Breast epithelium (tissue), 3 donors: ENCODE measurements at regions not wholly inside any gene's neighbourhood (a gene's known extent, or its start where the extent isn't known, plus 50 kb on each side); places are given as distances from the start of the nearest gene placed in this dataset.

Experiments used
- CTCF ChIP-seq, 3 donors: fragments of 450-650 bp; IDR thresholded peaks; one replicate each; pipeline ENCODE4 v1.5.1; 2016 to 2017; ENCODE audit warnings: antibody characterized with exemption in 3 of 3, mild to moderate bottlenecking in 3 of 3, moderate library complexity in 3 of 3
- POLR2A ChIP-seq: fragments of 450-650 bp; IDR thresholded peaks from one replicate; pipeline ENCODE4 v1.6.1; 2016; ENCODE audit warnings: antibody characterized with exemption, mild to moderate bottlenecking, moderate library complexity
- POLR2AphosphoS5 ChIP-seq, 3 donors: sonication (generic); formaldehyde crosslinking; IDR thresholded peaks; one replicate each; pipeline ENCODE4 v1.6.1; 2017; ENCODE audit warnings: antibody characterized with exemption in 3 of 3

DNA sequence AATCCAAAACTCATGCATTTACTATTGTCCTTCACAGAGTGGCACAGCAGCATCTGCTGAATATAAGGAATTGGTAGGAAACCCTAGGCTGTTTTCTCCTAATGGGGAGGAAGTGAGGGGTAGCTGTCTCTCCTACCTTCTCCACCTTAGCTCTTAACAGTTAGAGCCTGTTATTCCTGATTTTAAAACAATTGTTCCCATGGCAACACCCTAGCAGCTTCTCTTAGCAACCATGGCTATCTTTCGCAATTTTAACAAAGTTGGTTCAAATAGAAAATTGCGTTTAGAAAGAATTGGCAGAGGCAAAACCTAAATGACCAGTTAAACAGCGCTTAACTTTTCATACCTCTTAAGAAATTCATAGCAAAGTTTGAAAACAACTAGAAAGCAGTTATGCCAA, 603.4 kb upstream of the AUTS2 start:
- TF ChIP-seq CTCF (IDR thresholded peaks at IDR 0.05) (no peak), POLR2AphosphoS5 (IDR thresholded peaks at IDR 0.05) (no peak), POLR2A (no peak)
